OCI-LY1 (cell line): ENCODE measurements at regions not wholly inside any gene's neighbourhood (a gene's known extent, or its start where the extent isn't known, plus 50 kb on each side); places are given as distances from the start of the nearest gene placed in this dataset.

Source experiments
- H2AFZ ChIP-seq: fragments of 200-600 bp; sonication (generic), shearing (Covaris generic); 2 replicates; pipeline ENCODE4 v1.6.0; 2014; ENCODE audit warnings: antibody characterized with exemption, mild to moderate bottlenecking, low read length
- H3F3A ChIP-seq: fragments of 200-600 bp; sonication (generic), shearing (Covaris generic); 2 replicates; pipeline ENCODE4 v1.6.0; 2014; ENCODE audit warnings: mild to moderate bottlenecking, antibody characterized with exemption, low read length, moderate library complexity; ENCODE audit not compliant: insufficient read depth
- H3K27ac ChIP-seq: fragments of 200-600 bp; sonication (generic); 2 replicates; pipeline ENCODE4 v1.5.1; 2014; ENCODE audit warnings: low read length, mixed run types, mild to moderate bottlenecking, low read depth; ENCODE audit not compliant: poor library complexity, severe bottlenecking
- H3K27me3 ChIP-seq: fragments of 200-600 bp; sonication (generic); 2 replicates; pipeline ENCODE4 v1.6.0; 2014; ENCODE audit warnings: antibody characterized with exemption, mild to moderate bottlenecking, low read length, moderate library complexity; ENCODE audit not compliant: insufficient read depth
- H3K36me3 ChIP-seq: fragments of 200-600 bp; sonication (generic); 2 replicates; pipeline ENCODE4 v1.6.1; 2014; ENCODE audit warnings: mild to moderate bottlenecking, antibody characterized with exemption, low read length, moderate library complexity, mixed read lengths; ENCODE audit not compliant: insufficient read depth
- H3K4me1 ChIP-seq: fragments of 200-600 bp; sonication (generic); 2 replicates; pipeline ENCODE4 v1.5.1; 2014; ENCODE audit warnings: mild to moderate bottlenecking, low read length, moderate library complexity; ENCODE audit not compliant: insufficient read depth, severe bottlenecking
- H3K4me2 ChIP-seq: fragments of 200-600 bp; sonication (generic), shearing (Covaris generic); 2 replicates; pipeline ENCODE4 v1.6.1; 2014; ENCODE audit warnings: low read length
- H3K4me3 ChIP-seq: fragments of 200-600 bp; sonication (generic); 2 replicates; pipeline ENCODE4 v1.5.1; 2014; ENCODE audit warnings: low read length, low read depth, mild to moderate bottlenecking, mixed read lengths; ENCODE audit not compliant: poor library complexity, severe bottlenecking
- H3K79me2 ChIP-seq: fragments of 200-600 bp; shearing (Covaris generic); 2 replicates; pipeline ENCODE4 v1.6.1; 2016; ENCODE audit warnings: mixed run types, low read length, mixed read lengths; ENCODE audit not compliant: insufficient read depth
- H3K9ac ChIP-seq: fragments of 200-600 bp; sonication (generic), shearing (Covaris generic); 2 replicates; pipeline ENCODE4 v1.6.1; 2014; ENCODE audit warnings: mild to moderate bottlenecking, low read length, mixed read lengths
- H3K9me2 ChIP-seq: fragments of 200-600 bp; sonication (generic), shearing (Covaris generic); 2 replicates; pipeline ENCODE4 v1.6.1; 2014; ENCODE audit warnings: low read depth, mild to moderate bottlenecking, low read length, mixed read lengths
- H3K9me3 ChIP-seq: fragments of 200-600 bp; shearing (Covaris generic); 2 replicates; pipeline ENCODE4 v1.6.1; 2014; ENCODE audit warnings: low read length, mixed read lengths
- H4K20me1 ChIP-seq: fragments of 200-600 bp; sonication (generic), shearing (Covaris generic); 2 replicates; pipeline ENCODE4 v1.6.0; 2016; ENCODE audit warnings: mild to moderate bottlenecking, low read length; ENCODE audit not compliant: insufficient read depth
- CTCF ChIP-seq: fragments of 200-600 bp; sonication (generic), shearing (Covaris generic); IDR thresholded peaks from 2 replicates; pipeline ENCODE4 v1.5.1; 2017; ENCODE audit warnings: mild to moderate bottlenecking, antibody characterized with exemption, low read length, moderate library complexity, mixed read lengths
- EZH2 ChIP-seq: fragments of 200-600 bp; sonication (generic), shearing (Covaris generic); IDR thresholded peaks from 2 replicates; pipeline ENCODE4 v1.8.0; 2017; ENCODE audit warnings: borderline replicate concordance, mixed run types, mild to moderate bottlenecking, antibody characterized with exemption, low read length, moderate library complexity, mixed read lengths

- no peak overlapping the region for H3K4me2 ChIP-seq
- H3K4me3 ChIP-seq: no peak overlapping the region
- H3K9ac ChIP-seq: no peak overlapping the region
- no peaks in the 10 kb centered on the region for H3K9me2 ChIP-seq
- no peaks in the 10 kb centered on the region for H3K36me3 ChIP-seq
- peaks cover 4% of the 10 kb centered on the region for H3K4me1 ChIP-seq
- no peaks in the 10 kb centered on the region for H3K79me2 ChIP-seq
- TF ChIP-seq CTCF: no peak
- no peaks in the 10 kb centered on the region for H3K9me3 ChIP-seq
- no peaks in the 10 kb centered on the region for H4K20me1 ChIP-seq
- H3K27ac ChIP-seq: no peak overlapping the region
- no peaks in the 10 kb centered on the region; the same call in 1 of the 2 replicates for H3K27me3 ChIP-seq
- no peaks in the 10 kb centered on the region for H3F3A ChIP-seq
- no peak overlapping the region for H2AFZ ChIP-seq
Measured at GRCh38 chr9:92189782-92190535, 74.7 kb upstream of the SPTLC1 start.

- Histone ChIP-seq H3K4me2 (no peak overlapping the region), H3K9ac (no peak overlapping the region)
Measured at GRCh38 chr9:92188969-92189781, 74.0 kb upstream of the SPTLC1 start.

GRCh38 chr9:92187989-92188714 lies 72.9 kb upstream of the SPTLC1 start:
- Histone ChIP-seq H3K4me2 (no peak overlapping the region), H3K36me3 (no peaks in the 10 kb centered on the region), H3F3A (no peaks in the 10 kb centered on the region), H3K27me3 (no peaks in the 10 kb centered on the region; the same call in 1 of the 2 replicates), H3K9me3 (no peaks in the 10 kb centered on the region), H3K9ac (no peak overlapping the region), H3K9me2 (no peaks in the 10 kb centered on the region), H3K79me2 (no peaks in the 10 kb centered on the region), H3K4me1 (peaks cover 4% of the 10 kb centered on the region), H2AFZ (no peak overlapping the region), H4K20me1 (no peaks in the 10 kb centered on the region), H3K27ac (no peak overlapping the region), H3K4me3 (no peak overlapping the region)
- TF ChIP-seq CTCF (no peak), EZH2 (no peak)

More at GRCh38 chr9:92188969-92189781, 74.0 kb upstream of the SPTLC1 start:
- no peaks in the 10 kb centered on the region for H3K9me2 ChIP-seq
- no peaks in the 10 kb centered on the region for H3K9me3 ChIP-seq
- H3F3A ChIP-seq: no peaks in the 10 kb centered on the region
- no peak overlapping the region for H3K4me3 ChIP-seq
- peaks cover 4% of the 10 kb centered on the region for H3K4me1 ChIP-seq
- no peak overlapping the region for H3K27ac ChIP-seq
- no peaks in the 10 kb centered on the region for H4K20me1 ChIP-seq
- H3K79me2 ChIP-seq: no peaks in the 10 kb centered on the region
- H2AFZ ChIP-seq: no peak overlapping the region
- no peaks in the 10 kb centered on the region; the same call in 1 of the 2 replicates for H3K27me3 ChIP-seq
- TF ChIP-seq CTCF: no peak
- TF ChIP-seq EZH2: no peak
- H3K36me3 ChIP-seq: no peaks in the 10 kb centered on the region
